ENCODE measurements at regions not wholly inside any gene's neighbourhood (a gene's known extent, or its start where the extent isn't known, plus 50 kb on each side); places are given as distances from the start of the nearest gene placed in this dataset.

DNA sequence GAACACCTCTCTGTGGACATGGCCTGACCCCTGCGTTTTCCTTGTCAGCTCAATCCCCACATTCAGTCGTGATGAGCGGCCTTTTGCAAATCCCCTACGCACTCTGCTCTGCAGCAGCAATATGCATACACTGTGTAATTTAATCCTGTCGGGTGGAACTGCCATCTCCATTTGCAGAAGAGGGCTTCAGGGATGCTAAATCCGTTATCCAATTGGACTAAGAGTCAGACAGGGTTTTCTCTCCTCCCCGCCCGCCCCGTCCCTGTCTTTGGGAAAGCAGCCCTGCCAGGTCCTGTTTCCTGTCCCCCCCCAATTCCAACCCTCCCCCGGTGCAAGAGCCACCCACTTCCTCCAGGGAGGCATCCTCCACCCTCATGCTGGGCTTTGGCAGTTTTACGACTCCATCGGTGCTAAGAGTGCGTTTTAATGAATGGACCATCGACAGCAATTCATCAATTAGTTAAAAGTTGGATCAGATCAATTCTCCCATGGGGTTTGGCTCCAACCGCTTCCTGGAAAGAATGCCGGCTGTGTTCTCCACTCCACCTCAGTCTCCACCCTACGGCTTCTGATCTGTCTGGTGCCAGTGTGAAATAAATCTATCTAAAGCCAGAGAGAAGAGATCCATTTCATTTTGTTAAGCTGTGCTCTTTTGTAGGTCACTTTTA lies 53.5 kb upstream of the ASAP2 start:
- TF ChIP-seq POLR2A (IDR thresholded peaks at IDR 0.05; ENCODE audit: low read length) (no peak), GATA1 (IDR thresholded peaks at IDR 0.05; ENCODE audit: low read depth, low read length) (no peak)

Data from erythroblast (primary cell).